SK-N-SH treated with all-trans-retinoic acid at 6 μM for 48 hours (cell line): ENCODE measurements at regions not wholly inside any gene's neighbourhood (a gene's known extent, or its start where the extent isn't known, plus 50 kb on each side); places are given as distances from the start of the nearest gene placed in this dataset.

ENCODE experiments used
- ARNTL ChIP-seq: fragments of 450-650 bp; formaldehyde crosslinking; IDR thresholded peaks from 2 replicates; pipeline ENCODE4 v1.5.0; 2020; ENCODE audit warnings: low read depth, mild to moderate bottlenecking, moderate library complexity, borderline replicate concordance
- BACH2 ChIP-seq: fragments of 250-450 bp; sonication (Bioruptor Pico); IDR thresholded peaks from 2 replicates; pipeline ENCODE4 v1.9.0; 2021; ENCODE audit warnings: mild to moderate bottlenecking, borderline replicate concordance
- ESRRG ChIP-seq: fragments of 250-450 bp; sonication (Bioruptor Pico); IDR thresholded peaks from 2 replicates; pipeline ENCODE4 v1.6.1; 2021; ENCODE audit warnings: mild to moderate bottlenecking
- ISL1 ChIP-seq: fragments of 250-450 bp; sonication (Bioruptor Pico); IDR thresholded peaks from 2 replicates; pipeline ENCODE4 v2.1.2; 2022; ENCODE audit warnings: mild to moderate bottlenecking, moderate library complexity
- OSR1 ChIP-seq: fragments of 250-450 bp; sonication (Bioruptor Pico); IDR thresholded peaks from 2 replicates; pipeline ENCODE4 v1.8.0; 2022; ENCODE audit warnings: moderate library complexity, mild to moderate bottlenecking, inconsistent platforms
- PATZ1 ChIP-seq: fragments of 250-450 bp; sonication (Bioruptor Pico); IDR thresholded peaks from 2 replicates; pipeline ENCODE4 v1.8.0; 2020; ENCODE audit warnings: mild to moderate bottlenecking, moderate library complexity, borderline replicate concordance
- PPARA ChIP-seq: fragments of 250-450 bp; sonication (Bioruptor Pico); IDR thresholded peaks from 2 replicates; pipeline ENCODE4 v1.5.0; 2020; ENCODE audit warnings: mild to moderate bottlenecking, borderline replicate concordance
- SNAI2 ChIP-seq: fragments of 250-450 bp; sonication (Bioruptor Pico); IDR thresholded peaks from 2 replicates; pipeline ENCODE4 v1.5.0; 2020; ENCODE audit warnings: mild to moderate bottlenecking, moderate library complexity
- TCF4 ChIP-seq: fragments of 250-450 bp; sonication (Bioruptor Pico); IDR thresholded peaks from 2 replicates; pipeline ENCODE4 v1.8.0; 2021; ENCODE audit warnings: mild to moderate bottlenecking, moderate library complexity, borderline replicate concordance
- TSHZ2 ChIP-seq: fragments of 250-450 bp; sonication (Bioruptor Pico); IDR thresholded peaks from 2 replicates; pipeline ENCODE4 v1.5.0; 2020; ENCODE audit warnings: mild to moderate bottlenecking, moderate library complexity
- ZC3H10 ChIP-seq: fragments of 250-450 bp; sonication (Bioruptor Pico); IDR thresholded peaks from 2 replicates; pipeline ENCODE4 v1.5.1; 2021; ENCODE audit warnings: mild to moderate bottlenecking, moderate library complexity
- ZFP3 ChIP-seq: fragments of 250-450 bp; sonication (Bioruptor Pico); IDR thresholded peaks from 2 replicates; pipeline ENCODE4 v1.5.0; 2020; ENCODE audit warnings: mild to moderate bottlenecking, moderate library complexity
- ZNF70 ChIP-seq: fragments of 450-650 bp; formaldehyde crosslinking; IDR thresholded peaks from 2 replicates; pipeline ENCODE4 v1.5.0; 2020; ENCODE audit warnings: mild to moderate bottlenecking, moderate library complexity

DNA sequence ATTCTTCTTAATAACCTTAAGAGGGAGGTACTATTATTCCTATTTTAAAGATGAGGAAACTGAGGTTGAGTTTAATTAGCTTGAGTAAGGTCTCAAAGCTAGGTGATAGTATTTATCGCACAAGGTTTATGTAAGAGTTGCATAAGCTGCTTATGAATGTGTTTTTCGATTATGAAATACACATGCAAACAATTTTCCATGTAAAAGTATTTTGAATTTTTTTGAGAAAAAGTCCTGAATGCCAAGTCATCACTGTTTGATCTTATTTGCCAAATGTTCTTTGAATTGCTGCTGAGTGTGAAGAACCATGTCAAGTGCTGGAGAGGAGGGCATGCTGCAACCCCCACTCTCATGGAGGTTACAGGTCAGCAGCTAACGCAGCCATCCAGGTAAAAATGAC, 174.4 kb downstream of the CARTPT start:
- TF ChIP-seq SNAI2 (CRISPR knock-in tag) = no peak
- no peak for TF ChIP-seq PATZ1 (CRISPR knock-in tag)
- no peak for TF ChIP-seq ZFP3 (CRISPR knock-in tag)
- TF ChIP-seq ZC3H10 (CRISPR knock-in tag) = no peak
- TF ChIP-seq OSR1 = no peak
- no peak for TF ChIP-seq ARNTL
- no peak for TF ChIP-seq ISL1 (CRISPR knock-in tag)
- no peak for TF ChIP-seq ESRRG (CRISPR knock-in tag)
- TF ChIP-seq ZNF70 (CRISPR knock-in tag) = no peak
- TF ChIP-seq TCF4 (CRISPR knock-in tag) = no peak
- no peak for TF ChIP-seq TSHZ2
- no peak for TF ChIP-seq BACH2
- TF ChIP-seq PPARA = no peak
